IMR-90 (cell line): ENCODE measurements at regions not wholly inside any gene's neighbourhood (a gene's known extent, or its start where the extent isn't known, plus 50 kb on each side); places are given as distances from the start of the nearest gene placed in this dataset.

Experiments
- CEBPB ChIP-seq: IDR thresholded peaks from 2 replicates; pipeline ENCODE4 v1.6.1; 2012; ENCODE audit warnings: low read depth, low read length, improper control_type of control experiment
- ELK1 ChIP-seq: fragments of 150-350 bp; IDR thresholded peaks from 2 replicates; pipeline ENCODE4 v1.6.1; 2016; ENCODE audit warnings: low read depth, mild to moderate bottlenecking, low read length, moderate library complexity, borderline replicate concordance
- FOS ChIP-seq: fragments of 150-350 bp; IDR thresholded peaks from 2 replicates; pipeline ENCODE4 v1.6.1; 2016; ENCODE audit warnings: low read depth, low read length
- MAFK ChIP-seq: IDR thresholded peaks from 2 replicates; pipeline ENCODE4 v1.6.1; 2012; ENCODE audit warnings: low read depth, low read length, improper control_type of control experiment
- MXI1 ChIP-seq: IDR thresholded peaks from 2 replicates; pipeline ENCODE4 v1.6.1; 2012; ENCODE audit warnings: low read depth, mild to moderate bottlenecking, low read length, moderate library complexity, borderline replicate concordance
- POLR2A ChIP-seq: IDR thresholded peaks from 2 replicates; pipeline ENCODE4 v1.6.1; 2012; ENCODE audit warnings: mild to moderate bottlenecking, low read depth, low read length
- RAD21 ChIP-seq: IDR thresholded peaks from 2 replicates; pipeline ENCODE4 v1.6.1; 2012; ENCODE audit warnings: low read length, improper control_type of control experiment
- TF ChIP-seq, protein P1 (sequence below): conservative IDR thresholded peaks from 2 replicates; pipeline ENCODE4 v1.5.1; 2012; ENCODE audit warnings: mild to moderate bottlenecking, low read depth, low read length, improper control_type of control experiment

DNA sequence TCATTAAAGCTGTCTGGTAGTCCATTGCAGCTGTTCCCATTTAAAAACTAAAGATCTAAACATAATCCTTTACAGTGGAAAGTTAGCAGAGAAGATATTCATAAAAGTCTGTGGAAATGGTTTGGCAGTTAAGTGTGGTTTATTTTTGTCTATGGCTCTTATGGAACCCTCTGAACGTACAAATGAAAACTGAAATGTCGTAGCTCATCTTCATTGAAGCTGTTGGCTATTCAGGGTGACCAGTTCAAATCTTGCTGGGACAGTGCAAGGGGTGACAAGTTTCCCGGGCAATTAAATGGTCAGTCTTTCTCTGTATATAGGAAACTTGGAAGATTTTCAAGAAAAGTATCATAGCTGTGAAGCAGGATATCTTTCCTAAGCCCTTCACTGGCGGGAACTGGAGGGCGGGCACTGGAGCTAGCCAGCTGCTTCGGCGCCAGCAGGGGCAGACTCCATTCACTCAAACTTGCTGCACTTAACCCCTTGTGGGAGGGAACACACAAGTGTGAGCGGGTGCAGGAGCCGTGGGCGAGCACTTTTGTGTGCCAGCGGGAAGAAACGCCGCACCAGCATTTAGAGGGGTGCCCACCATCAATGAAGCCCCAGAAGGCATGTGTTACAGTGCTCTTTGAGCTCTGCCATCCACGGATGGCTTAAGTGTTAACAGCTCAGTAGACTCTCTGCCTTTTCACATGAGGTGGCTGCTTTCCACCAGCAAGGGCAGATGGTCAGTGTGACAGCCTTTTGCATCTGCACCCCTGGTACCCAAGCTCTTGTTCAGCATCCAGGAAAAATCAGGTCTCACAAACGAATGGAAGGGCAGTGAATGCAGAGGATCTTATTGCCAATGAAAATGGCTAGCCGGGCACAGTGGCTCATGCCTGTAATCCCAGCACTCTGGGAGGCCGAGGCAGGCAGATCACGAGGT, 232.1 kb upstream of the KAZN start:
- no peak for TF ChIP-seq POLR2A
- TF ChIP-seq MAFK = no peak
- TF ChIP-seq FOS = no peak
- TF ChIP-seq, protein P1, sequence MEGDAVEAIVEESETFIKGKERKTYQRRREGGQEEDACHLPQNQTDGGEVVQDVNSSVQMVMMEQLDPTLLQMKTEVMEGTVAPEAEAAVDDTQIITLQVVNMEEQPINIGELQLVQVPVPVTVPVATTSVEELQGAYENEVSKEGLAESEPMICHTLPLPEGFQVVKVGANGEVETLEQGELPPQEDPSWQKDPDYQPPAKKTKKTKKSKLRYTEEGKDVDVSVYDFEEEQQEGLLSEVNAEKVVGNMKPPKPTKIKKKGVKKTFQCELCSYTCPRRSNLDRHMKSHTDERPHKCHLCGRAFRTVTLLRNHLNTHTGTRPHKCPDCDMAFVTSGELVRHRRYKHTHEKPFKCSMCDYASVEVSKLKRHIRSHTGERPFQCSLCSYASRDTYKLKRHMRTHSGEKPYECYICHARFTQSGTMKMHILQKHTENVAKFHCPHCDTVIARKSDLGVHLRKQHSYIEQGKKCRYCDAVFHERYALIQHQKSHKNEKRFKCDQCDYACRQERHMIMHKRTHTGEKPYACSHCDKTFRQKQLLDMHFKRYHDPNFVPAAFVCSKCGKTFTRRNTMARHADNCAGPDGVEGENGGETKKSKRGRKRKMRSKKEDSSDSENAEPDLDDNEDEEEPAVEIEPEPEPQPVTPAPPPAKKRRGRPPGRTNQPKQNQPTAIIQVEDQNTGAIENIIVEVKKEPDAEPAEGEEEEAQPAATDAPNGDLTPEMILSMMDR = no peak
- TF ChIP-seq RAD21 = no peak
- no peak for TF ChIP-seq CEBPB
- no peak for TF ChIP-seq MXI1
- no peak for TF ChIP-seq ELK1
